Choroid plexus epithelial cell (primary cell): ENCODE measurements at regions not wholly inside any gene's neighbourhood (a gene's known extent, or its start where the extent isn't known, plus 50 kb on each side); places are given as distances from the start of the nearest gene placed in this dataset.
A peak's percentile ranks its signal among the peaks of the same experiment; 100 is the strongest.

Experiments
- DNase-seq: peaks from one replicate; pipeline ENCODE4 v3.0.0-alpha.2; 2010; ENCODE audit warnings: low read depth
- H3K4me3 ChIP-seq: 2 replicates; pipeline ENCODE4 v1.5.1; 2011; ENCODE audit warnings: low read depth, mild to moderate bottlenecking, control low read depth, low read length, moderate library complexity
- CTCF ChIP-seq: conservative IDR thresholded peaks from 2 replicates; pipeline ENCODE4 v1.5.1; 2011; ENCODE audit warnings: low read depth, mild to moderate bottlenecking, control low read depth, inconsistent platforms, low read length, moderate library complexity

- no peak for DNase-seq
- no peak for TF ChIP-seq CTCF
- H3K4me3 ChIP-seq = no peak overlapping the region
Measured at GRCh38 chr2:191514613-191515012, 163.3 kb upstream of the NABP1 start.

GRCh38 chr2:191515551-191515950 lies 162.4 kb upstream of the NABP1 start:
- DNase-seq = no peak
- no peak for TF ChIP-seq CTCF
- H3K4me3 ChIP-seq = no peak overlapping the region

DNA sequence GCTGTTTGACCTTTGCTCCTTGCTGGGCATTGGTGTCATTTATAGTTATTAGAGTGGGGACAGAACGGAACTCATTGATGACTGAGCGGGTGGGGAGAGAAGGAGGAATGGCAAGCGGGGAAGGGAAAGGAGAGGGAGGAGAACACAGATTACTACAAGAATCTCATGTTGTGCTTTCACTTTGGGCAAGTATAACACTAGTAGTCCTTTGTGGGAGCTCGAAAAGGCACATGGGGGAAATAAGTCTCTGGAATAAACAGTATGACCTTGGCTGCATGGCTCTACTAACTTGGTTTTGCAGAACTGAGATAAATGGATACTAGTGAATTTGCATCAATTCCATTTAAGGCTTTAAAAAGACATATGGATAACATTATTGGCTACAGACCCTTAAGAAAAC lies 161.7 kb upstream of the NABP1 start:
- no peak for TF ChIP-seq CTCF
- H3K4me3 ChIP-seq = no peak overlapping the region
- no peak for DNase-seq

DNA sequence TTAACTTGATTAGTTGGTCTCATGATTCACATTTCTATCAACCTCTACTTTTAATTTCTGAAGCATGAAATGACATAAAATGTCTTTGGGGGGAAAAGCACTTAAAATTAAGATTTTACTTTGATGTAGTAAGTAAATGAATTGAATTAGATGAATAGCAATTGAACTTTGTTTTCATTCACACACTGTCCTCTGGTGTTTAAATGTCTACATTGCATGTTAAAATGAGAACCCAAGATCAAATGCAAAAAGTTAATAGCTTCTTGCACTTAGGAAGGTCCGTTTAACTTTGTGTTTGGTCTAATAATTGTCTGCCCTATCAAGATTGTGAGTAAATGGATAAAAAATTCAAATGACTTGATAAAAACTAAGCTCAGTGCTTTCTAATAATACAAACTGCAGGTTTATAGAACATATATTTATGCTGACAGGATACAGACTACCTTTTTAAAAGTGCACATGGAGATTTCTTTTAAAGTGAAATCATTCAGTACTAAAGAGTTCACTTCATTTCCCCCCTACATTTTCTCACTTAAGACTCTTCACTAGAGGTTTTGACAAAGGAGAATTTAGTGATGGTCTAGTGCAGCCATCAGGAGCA lies 156.2 kb upstream of the NABP1 start:
- no peak overlapping the region for H3K4me3 ChIP-seq
- peak; percentile 65 for DNase-seq
- peak; percentile 72 for TF ChIP-seq CTCF

- no peak for DNase-seq
- H3K4me3 ChIP-seq = no peak overlapping the region
- no peak for TF ChIP-seq CTCF
Measured at GRCh38 chr2:191522478-191523120, 155.3 kb upstream of the NABP1 start.

DNA sequence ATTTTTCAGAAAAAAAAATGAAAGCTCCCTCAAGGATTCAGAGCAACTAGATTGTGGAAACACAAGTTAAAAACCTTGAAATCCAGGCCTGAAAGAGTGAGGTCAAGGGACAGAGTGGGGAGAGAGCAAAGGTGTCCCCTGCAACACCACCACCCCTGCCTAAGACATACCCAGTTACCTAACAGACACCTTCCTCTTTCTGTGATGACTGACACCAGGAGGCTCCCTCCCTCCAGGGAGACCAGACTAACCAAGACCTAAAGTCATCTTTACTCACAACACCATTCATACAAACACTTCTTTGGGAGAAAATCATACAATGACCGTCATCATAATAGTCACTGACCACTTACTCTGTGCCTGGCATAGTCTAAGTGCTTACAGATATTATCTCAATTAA lies 151.8 kb upstream of the NABP1 start:
- no peak for TF ChIP-seq CTCF
- no peak for DNase-seq
- no peak overlapping the region for H3K4me3 ChIP-seq

DNA sequence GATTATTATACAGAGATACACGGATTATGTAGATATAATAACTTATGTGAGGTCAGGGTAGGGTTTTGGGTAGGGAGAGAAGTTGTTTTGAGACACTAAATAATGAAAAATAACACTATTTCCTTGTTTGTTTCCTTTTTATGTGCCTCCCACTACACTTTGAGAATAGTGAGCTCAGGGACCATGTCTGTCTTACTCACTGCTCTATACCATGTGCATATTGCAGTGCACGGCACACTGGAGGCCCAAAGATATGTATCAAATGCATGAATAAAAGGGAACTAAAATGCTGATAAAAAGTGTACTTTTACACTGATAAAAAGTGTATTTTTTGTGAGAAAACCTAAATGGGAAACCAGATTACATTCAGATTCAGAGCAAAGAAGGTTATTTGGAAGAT lies 151.4 kb upstream of the NABP1 start:
- no peak for DNase-seq
- no peak overlapping the region for H3K4me3 ChIP-seq

More for the DNA sequence above, 151.4 kb upstream of the NABP1 start:
- no peak for TF ChIP-seq CTCF
